BE2C (cell line): ENCODE measurements at regions not wholly inside any gene's neighbourhood (a gene's known extent, or its start where the extent isn't known, plus 50 kb on each side); places are given as distances from the start of the nearest gene placed in this dataset.

Experiments
- DNase-seq: peaks from one replicate; pipeline ENCODE4 v3.0.0-alpha.2; 2020
- H3K27me3 ChIP-seq: fragments of 250-450 bp; sonication (Bioruptor Pico); 2 replicates; pipeline ENCODE4 v1.5.1; 2020; ENCODE audit warnings: mild to moderate bottlenecking
- H3K36me3 ChIP-seq: fragments of 250-450 bp; sonication (Bioruptor Pico); 2 replicates; pipeline ENCODE4 v1.5.1; 2020; ENCODE audit warnings: mild to moderate bottlenecking
- H3K4me1 ChIP-seq: fragments of 250-450 bp; sonication (Bioruptor Pico); 2 replicates; pipeline ENCODE4 v1.5.1; 2020
- H3K4me3 ChIP-seq: 2 replicates; pipeline ENCODE4 v1.5.1; 2011; ENCODE audit warnings: low read depth, low read length
- H3K9me3 ChIP-seq: fragments of 250-450 bp; sonication (Bioruptor Pico); 2 replicates; pipeline ENCODE4 v1.5.1; 2020
- CTCF ChIP-seq: IDR thresholded peaks from 2 replicates; pipeline ENCODE4 v1.5.1; 2012; ENCODE audit warnings: mild to moderate bottlenecking, low read depth, low read length

- Histone ChIP-seq H3K9me3 (no peaks in the 10 kb centered on the region), H3K27me3 (no peaks in the 10 kb centered on the region), H3K36me3 (no peaks in the 10 kb centered on the region), H3K4me1 (no peaks in the 10 kb centered on the region), H3K4me3 (no peak overlapping the region)
- TF ChIP-seq CTCF: no peak
- DNase-seq: no peak
These were observed 114.8 kb downstream of the TFAP2A start for GRCh38 chr6:10300071-10300470.

GRCh38 chr6:10297832-10298231, 117.0 kb downstream of the TFAP2A start:
- no peak overlapping the region for H3K4me3 ChIP-seq
- H3K27me3 ChIP-seq: no peaks in the 10 kb centered on the region

GRCh38 chr6:10278746-10279145, 136.1 kb downstream of the TFAP2A start:
- H3K27me3 ChIP-seq: no peaks in the 10 kb centered on the region
- no peak for TF ChIP-seq CTCF
- H3K4me3 ChIP-seq: no peak overlapping the region
- no peak for DNase-seq
- H3K9me3 ChIP-seq: no peaks in the 10 kb centered on the region
- H3K36me3 ChIP-seq: no peaks in the 10 kb centered on the region
- no peaks in the 10 kb centered on the region for H3K4me1 ChIP-seq

More at GRCh38 chr6:10297832-10298231, 117.0 kb downstream of the TFAP2A start:
- Histone ChIP-seq H3K9me3 (no peaks in the 10 kb centered on the region), H3K36me3 (no peaks in the 10 kb centered on the region), H3K4me1 (no peaks in the 10 kb centered on the region)
- TF ChIP-seq CTCF: no peak
- DNase-seq: no peak

GRCh38 chr6:10276660-10277287, 138.1 kb downstream of the TFAP2A start:
- no peak overlapping the region for H3K4me3 ChIP-seq
- no peaks in the 10 kb centered on the region for H3K36me3 ChIP-seq
- DNase-seq: no peak
- no peak for TF ChIP-seq CTCF
- no peaks in the 10 kb centered on the region for H3K27me3 ChIP-seq
- no peaks in the 10 kb centered on the region for H3K9me3 ChIP-seq
- no peaks in the 10 kb centered on the region for H3K4me1 ChIP-seq

GRCh38 chr6:10276106-10276505, 138.8 kb downstream of the TFAP2A start:
- DNase-seq: no peak
- Histone ChIP-seq H3K9me3 (no peaks in the 10 kb centered on the region), H3K36me3 (no peaks in the 10 kb centered on the region), H3K4me1 (no peaks in the 10 kb centered on the region), H3K4me3 (no peak overlapping the region), H3K27me3 (no peaks in the 10 kb centered on the region)
- TF ChIP-seq CTCF: no peak

- no peak for TF ChIP-seq CTCF
- H3K27me3 ChIP-seq: no peaks in the 10 kb centered on the region
- no peaks in the 10 kb centered on the region for H3K4me1 ChIP-seq
- no peaks in the 10 kb centered on the region for H3K9me3 ChIP-seq
- H3K36me3 ChIP-seq: no peaks in the 10 kb centered on the region
- no peak for DNase-seq
- no peak overlapping the region for H3K4me3 ChIP-seq
These were observed 142.3 kb downstream of the TFAP2A start for GRCh38 chr6:10272591-10272990.
